GM21390 (cell line): ENCODE measurements at regions not wholly inside any gene's neighbourhood (a gene's known extent, or its start where the extent isn't known, plus 50 kb on each side); places are given as distances from the start of the nearest gene placed in this dataset.
"Not testable (repeated sequence)": the region's sequence is repeated elsewhere in the genome, so short reads cannot be mapped to it uniquely, and the experiment has no call there.

Experiments used
- ATAC-seq: cut with Tn5 transposase; IDR thresholded peaks from one replicate; pipeline ENCODE4 v1.9.1; 2021; ENCODE audit not compliant: unreplicated experiment

GRCh38 chr7:65146118-65146914, 139.8 kb upstream of the ERV3-1 start:
- not testable (repeated sequence) for ATAC-seq

GRCh38 chr7:65145710-65146109, 139.2 kb upstream of the ERV3-1 start:
- not testable (repeated sequence) for ATAC-seq

- ATAC-seq: not testable (repeated sequence)
These were observed 138.5 kb upstream of the ERV3-1 start for GRCh38 chr7:65145008-65145407.

- ATAC-seq: not testable (repeated sequence)
These were observed 138.1 kb upstream of the ERV3-1 start for GRCh38 chr7:65144557-65144956.

GRCh38 chr7:65144119-65144518, 137.6 kb upstream of the ERV3-1 start:
- not testable (repeated sequence) for ATAC-seq

GRCh38 chr7:65141894-65142293, 135.4 kb upstream of the ERV3-1 start:
- ATAC-seq: not testable (repeated sequence)

GRCh38 chr7:65141405-65141778, 134.9 kb upstream of the ERV3-1 start:
- ATAC-seq: not testable (repeated sequence)

GRCh38 chr7:65140543-65141404, 134.3 kb upstream of the ERV3-1 start:
- not testable (repeated sequence) for ATAC-seq

GRCh38 chr7:65136850-65137249, 130.4 kb upstream of the ERV3-1 start:
- not testable (repeated sequence) for ATAC-seq

GRCh38 chr7:65133087-65133486, 126.6 kb upstream of the ERV3-1 start:
- ATAC-seq: not testable (repeated sequence)

GRCh38 chr7:65132256-65132655, 125.8 kb upstream of the ERV3-1 start:
- not testable (repeated sequence) for ATAC-seq

- ATAC-seq: not testable (repeated sequence)
These were observed 120.9 kb upstream of the ERV3-1 start for GRCh38 chr7:65127364-65127763.

GRCh38 chr7:65124600-65124999, 118.1 kb upstream of the ERV3-1 start:
- ATAC-seq: not testable (repeated sequence)

GRCh38 chr7:65105650-65106203, 99.2 kb upstream of the ERV3-1 start:
- not testable (repeated sequence) for ATAC-seq

GRCh38 chr7:65100499-65100898, 94.0 kb upstream of the ERV3-1 start:
- not testable (repeated sequence) for ATAC-seq

GRCh38 chr7:65081669-65082055, 75.2 kb upstream of the ERV3-1 start:
- ATAC-seq: not testable (repeated sequence)

- ATAC-seq: peak; percentile 100
These were observed 74.5 kb upstream of the ERV3-1 start for GRCh38 chr7:65080799-65081668.

- ATAC-seq: not testable (repeated sequence)
These were observed 68.5 kb upstream of the ERV3-1 start for GRCh38 chr7:65074959-65075358.

GRCh38 chr7:65073160-65073559, 66.7 kb upstream of the ERV3-1 start:
- not testable (repeated sequence) for ATAC-seq

GRCh38 chr7:65071854-65072431, 65.5 kb upstream of the ERV3-1 start:
- not testable (repeated sequence) for ATAC-seq
